SK-N-SH (cell line): ENCODE measurements at regions not wholly inside any gene's neighbourhood (a gene's known extent, or its start where the extent isn't known, plus 50 kb on each side); places are given as distances from the start of the nearest gene placed in this dataset.

ENCODE experiments used
- CTCF ChIA-PET: fragments of 300-600, 350-600 bp; formaldehyde crosslinking; extraction: SDS; loops from one replicate; lab custom pipeline; 2021; lab: Yijun Ruan, JAX
- POLR2A ChIA-PET: fragments of 350-600 bp; sonication (Branson Sonifier 250); formaldehyde crosslinking; extraction: SDS; loops from one replicate; lab custom pipeline; 2020; ENCODE audit warnings: antibody characterized with exemption, inconsistent platforms; lab: Yijun Ruan, JAX
- DNase-seq: peaks from one replicate; pipeline ENCODE4 v3.0.0; 2012
- H2AFZ ChIP-seq: fragments of 200-600 bp; sonication (generic); 2 replicates; pipeline ENCODE4 v1.8.1; 2016; ENCODE audit warnings: antibody characterized with exemption, mild to moderate bottlenecking, low read depth
- H3F3A ChIP-seq: fragments of 200-600 bp; sonication (generic); replicated peaks from 2 replicates; pipeline ENCODE3; 2016; ENCODE audit warnings: antibody characterized with exemption, mild to moderate bottlenecking; ENCODE audit not compliant: insufficient read depth
- H3K27ac ChIP-seq, 2 experiments: fragments of 200-500 bp in 1 of 2; fragments of 200-600 bp in 1 of 2; sonication (Bioruptor generic) in 1 of 2; sonication (generic), shearing (Covaris generic) in 1 of 2; 2 replicates each; pipeline versions ENCODE4 v1.5.1 to v1.6.1; 2014 to 2016; ENCODE audit warnings: low read depth in 2 of 2, inconsistent platforms in 1 of 2, low read length in 1 of 2, mild to moderate bottlenecking in 1 of 2, mixed read lengths in 1 of 2
- H3K27me3 ChIP-seq: fragments of 200-600 bp; sonication (generic), shearing (Covaris generic); 2 replicates; pipeline ENCODE4 v1.6.1; 2016; ENCODE audit warnings: mixed run types; ENCODE audit not compliant: insufficient read depth
- H3K36me3 ChIP-seq, 2 experiments: fragments of 200-500 bp in 1 of 2; fragments of 200-600 bp in 1 of 2; sonication (Bioruptor generic) in 1 of 2; sonication (generic) in 1 of 2; replicated peaks in 1 of 2; 2 replicates each; pipeline versions ENCODE3 to v1.5.1; 2014 to 2016; ENCODE audit warnings: low read length in 1 of 2, mild to moderate bottlenecking in 1 of 2; ENCODE audit not compliant: insufficient read depth in 2 of 2, control insufficient read depth in 1 of 2
- H3K4me1 ChIP-seq, 2 experiments: fragments of 200-500 bp in 1 of 2; fragments of 200-600 bp in 1 of 2; sonication (Bioruptor generic) in 1 of 2; sonication (generic), shearing (Covaris generic) in 1 of 2; 2 replicates each; pipeline versions ENCODE4 v1.5.1 to v1.6.1; 2014 to 2016; ENCODE audit warnings: low read depth in 1 of 2, low read length in 1 of 2, mixed run types in 1 of 2; ENCODE audit not compliant: insufficient read depth in 2 of 2, control insufficient read depth in 1 of 2
- H3K4me2 ChIP-seq: fragments of 200-600 bp; sonication (generic), shearing (Covaris generic); 2 replicates; pipeline ENCODE4 v1.6.1; 2017; ENCODE audit warnings: mixed run types
- H3K4me3 ChIP-seq, 2 experiments: fragments of 200-500 bp in 1 of 2; fragments of 200-600 bp in 1 of 2; sonication (Bioruptor generic) in 1 of 2; sonication (generic), shearing (Covaris generic) in 1 of 2; 2 replicates each; pipeline versions ENCODE4 v1.5.1 to v1.8.1; 2014 to 2016; ENCODE audit warnings: low read depth in 2 of 2, inconsistent platforms in 1 of 2, low read length in 1 of 2, mild to moderate bottlenecking in 1 of 2, mixed read lengths in 1 of 2, moderate library complexity in 1 of 2
- H3K79me2 ChIP-seq: fragments of 200-600 bp; sonication (generic); 2 replicates; pipeline ENCODE4 v1.8.1; 2017; ENCODE audit warnings: mild to moderate bottlenecking; ENCODE audit not compliant: insufficient read depth
- H3K9ac ChIP-seq: fragments of 200-600 bp; sonication (generic); 2 replicates; pipeline ENCODE4 v1.6.1; 2017; ENCODE audit warnings: mixed run types
- H3K9me2 ChIP-seq: fragments of 200-600 bp; sonication (generic); 2 replicates; pipeline ENCODE4 v1.6.1; 2017; ENCODE audit warnings: mixed run types
- H3K9me3 ChIP-seq: fragments of 200-600 bp; sonication (generic); 2 replicates; pipeline ENCODE4 v1.6.1; 2017; ENCODE audit warnings: mixed run types, mild to moderate bottlenecking, moderate library complexity
- H4K20me1 ChIP-seq: fragments of 200-600 bp; sonication (generic); 2 replicates; pipeline ENCODE4 v1.6.1; 2017; ENCODE audit warnings: mild to moderate bottlenecking, mixed run types; ENCODE audit not compliant: insufficient read depth
- CHD2 ChIP-seq: fragments of 150-350 bp; IDR thresholded peaks from 2 replicates; pipeline ENCODE4 v1.6.1; 2018; ENCODE audit warnings: low read length; ENCODE audit not compliant: partially characterized antibody
- FOSL2 ChIP-seq: IDR thresholded peaks from 2 replicates; pipeline ENCODE4 v1.4.0; 2012; ENCODE audit warnings: low read depth, mild to moderate bottlenecking, moderate library complexity, borderline replicate concordance
- NFIC ChIP-seq: IDR thresholded peaks from 2 replicates; pipeline ENCODE4 v1.4.0; 2012; ENCODE audit warnings: borderline replicate concordance
- NRF1 ChIP-seq: IDR thresholded peaks from 2 replicates; pipeline ENCODE4 v1.6.1; 2012; ENCODE audit warnings: low read depth, mild to moderate bottlenecking, low read length
- SIN3A ChIP-seq: IDR thresholded peaks from 2 replicates; pipeline ENCODE4 v1.6.1; 2012; ENCODE audit warnings: low read depth, mild to moderate bottlenecking, low read length, moderate library complexity, borderline replicate concordance
- TAF1 ChIP-seq: IDR thresholded peaks from 2 replicates; pipeline ENCODE4 v1.6.1; 2012; ENCODE audit warnings: low read depth, mild to moderate bottlenecking, low read length, moderate library complexity, borderline replicate concordance
- YY1 ChIP-seq: IDR thresholded peaks from 2 replicates; pipeline ENCODE4 v1.4.0; 2012; ENCODE audit warnings: low read depth, mild to moderate bottlenecking
- WGBS: methylation state at CpG from one replicate; pipeline ENCODE4 v1.1.6; 2017; ENCODE audit warnings: low lambda C conversion rate; 5-methylcytosine and 5-hydroxymethylcytosine counted together
- TF ChIP-seq, protein P1 (sequence below): fragments of 200-600 bp; sonication (generic); IDR thresholded peaks from 2 replicates; pipeline ENCODE4 v1.6.1; 2017; ENCODE audit warnings: antibody characterized with exemption, mild to moderate bottlenecking, moderate library complexity
- TF ChIP-seq, protein P2 (sequence below): IDR thresholded peaks from 2 replicates; pipeline ENCODE4 v1.4.0; 2012; ENCODE audit warnings: low read depth, borderline replicate concordance
- TF ChIP-seq, protein P3 (sequence below): IDR thresholded peaks from 2 replicates; pipeline ENCODE4; 2012
- TF ChIP-seq, protein P4 (sequence below): fragments of 150-350 bp; IDR thresholded peaks from 2 replicates; pipeline ENCODE4 v1.6.1; 2017; ENCODE audit warnings: antibody characterized with exemption, low read length, low read depth, borderline replicate concordance

GRCh38 chr18:60753753-60754152 is 381.2 kb upstream of the MC4R start:
- H2AFZ ChIP-seq = no peak overlapping the region
- no peaks in the 10 kb centered on the region; a peak in 1 of 4 replicates for H3K4me1 ChIP-seq
- ChIA-PET POLR2A (no interaction called here), CTCF (interaction anchor here (0.6 to 1.0 kb wide), 2 partner anchors 8 to 317 kb away, joined by 3 to 6 read pairs; no protein-coding TSS in a partner anchor)
- no peaks in the 10 kb centered on the region for H3K9me3 ChIP-seq
- H3F3A ChIP-seq = no peaks in the 10 kb centered on the region
- no peaks in the 10 kb centered on the region for H3K9me2 ChIP-seq
- TF ChIP-seq FOSL2 = no peak
- TF ChIP-seq, protein P1, sequence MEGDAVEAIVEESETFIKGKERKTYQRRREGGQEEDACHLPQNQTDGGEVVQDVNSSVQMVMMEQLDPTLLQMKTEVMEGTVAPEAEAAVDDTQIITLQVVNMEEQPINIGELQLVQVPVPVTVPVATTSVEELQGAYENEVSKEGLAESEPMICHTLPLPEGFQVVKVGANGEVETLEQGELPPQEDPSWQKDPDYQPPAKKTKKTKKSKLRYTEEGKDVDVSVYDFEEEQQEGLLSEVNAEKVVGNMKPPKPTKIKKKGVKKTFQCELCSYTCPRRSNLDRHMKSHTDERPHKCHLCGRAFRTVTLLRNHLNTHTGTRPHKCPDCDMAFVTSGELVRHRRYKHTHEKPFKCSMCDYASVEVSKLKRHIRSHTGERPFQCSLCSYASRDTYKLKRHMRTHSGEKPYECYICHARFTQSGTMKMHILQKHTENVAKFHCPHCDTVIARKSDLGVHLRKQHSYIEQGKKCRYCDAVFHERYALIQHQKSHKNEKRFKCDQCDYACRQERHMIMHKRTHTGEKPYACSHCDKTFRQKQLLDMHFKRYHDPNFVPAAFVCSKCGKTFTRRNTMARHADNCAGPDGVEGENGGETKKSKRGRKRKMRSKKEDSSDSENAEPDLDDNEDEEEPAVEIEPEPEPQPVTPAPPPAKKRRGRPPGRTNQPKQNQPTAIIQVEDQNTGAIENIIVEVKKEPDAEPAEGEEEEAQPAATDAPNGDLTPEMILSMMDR = no peak
- no peak for TF ChIP-seq YY1
- TF ChIP-seq, protein P2, sequence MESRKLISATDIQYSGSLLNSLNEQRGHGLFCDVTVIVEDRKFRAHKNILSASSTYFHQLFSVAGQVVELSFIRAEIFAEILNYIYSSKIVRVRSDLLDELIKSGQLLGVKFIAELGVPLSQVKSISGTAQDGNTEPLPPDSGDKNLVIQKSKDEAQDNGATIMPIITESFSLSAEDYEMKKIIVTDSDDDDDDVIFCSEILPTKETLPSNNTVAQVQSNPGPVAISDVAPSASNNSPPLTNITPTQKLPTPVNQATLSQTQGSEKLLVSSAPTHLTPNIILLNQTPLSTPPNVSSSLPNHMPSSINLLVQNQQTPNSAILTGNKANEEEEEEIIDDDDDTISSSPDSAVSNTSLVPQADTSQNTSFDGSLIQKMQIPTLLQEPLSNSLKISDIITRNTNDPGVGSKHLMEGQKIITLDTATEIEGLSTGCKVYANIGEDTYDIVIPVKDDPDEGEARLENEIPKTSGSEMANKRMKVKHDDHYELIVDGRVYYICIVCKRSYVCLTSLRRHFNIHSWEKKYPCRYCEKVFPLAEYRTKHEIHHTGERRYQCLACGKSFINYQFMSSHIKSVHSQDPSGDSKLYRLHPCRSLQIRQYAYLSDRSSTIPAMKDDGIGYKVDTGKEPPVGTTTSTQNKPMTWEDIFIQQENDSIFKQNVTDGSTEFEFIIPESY = no peak
- TF ChIP-seq, protein P3, sequence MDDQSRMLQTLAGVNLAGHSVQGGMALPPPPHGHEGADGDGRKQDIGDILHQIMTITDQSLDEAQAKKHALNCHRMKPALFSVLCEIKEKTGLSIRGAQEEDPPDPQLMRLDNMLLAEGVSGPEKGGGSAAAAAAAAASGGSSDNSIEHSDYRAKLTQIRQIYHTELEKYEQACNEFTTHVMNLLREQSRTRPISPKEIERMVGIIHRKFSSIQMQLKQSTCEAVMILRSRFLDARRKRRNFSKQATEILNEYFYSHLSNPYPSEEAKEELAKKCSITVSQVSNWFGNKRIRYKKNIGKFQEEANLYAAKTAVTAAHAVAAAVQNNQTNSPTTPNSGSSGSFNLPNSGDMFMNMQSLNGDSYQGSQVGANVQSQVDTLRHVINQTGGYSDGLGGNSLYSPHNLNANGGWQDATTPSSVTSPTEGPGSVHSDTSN = no peak
- TF ChIP-seq, protein P4, sequence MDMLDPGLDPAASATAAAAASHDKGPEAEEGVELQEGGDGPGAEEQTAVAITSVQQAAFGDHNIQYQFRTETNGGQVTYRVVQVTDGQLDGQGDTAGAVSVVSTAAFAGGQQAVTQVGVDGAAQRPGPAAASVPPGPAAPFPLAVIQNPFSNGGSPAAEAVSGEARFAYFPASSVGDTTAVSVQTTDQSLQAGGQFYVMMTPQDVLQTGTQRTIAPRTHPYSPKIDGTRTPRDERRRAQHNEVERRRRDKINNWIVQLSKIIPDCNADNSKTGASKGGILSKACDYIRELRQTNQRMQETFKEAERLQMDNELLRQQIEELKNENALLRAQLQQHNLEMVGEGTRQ = no peak
- TF ChIP-seq NRF1 = no peak
- no peak for TF ChIP-seq TAF1
- TF ChIP-seq NFIC = no peak
- no peak for TF ChIP-seq CHD2
- no peak for TF ChIP-seq SIN3A
- WGBS = 34% methylated on average over 3 of the region's 3 CpGs
- H3K4me2 ChIP-seq = no peak overlapping the region
- H3K36me3 ChIP-seq = no peaks in the 10 kb centered on the region
- H3K9ac ChIP-seq = no peak overlapping the region
- H4K20me1 ChIP-seq = no peaks in the 10 kb centered on the region
- DNase-seq = no peak
- no peaks in the 10 kb centered on the region for H3K79me2 ChIP-seq
- no peaks in the 10 kb centered on the region for H3K27me3 ChIP-seq
- peak overlapping the region in 1 of 2 experiments; percentile 77; a peak in 1 of 4 replicates for H3K27ac ChIP-seq
- H3K4me3 ChIP-seq = no peak overlapping the region
